Neutrophil (primary cell): ENCODE measurements at regions not wholly inside any gene's neighbourhood (a gene's known extent, or its start where the extent isn't known, plus 50 kb on each side); places are given as distances from the start of the nearest gene placed in this dataset.

Experiments used
- H3K27ac ChIP-seq: fragments of 200-600 bp; sonication (generic); 2 replicates; pipeline ENCODE4 v1.5.1; 2016; ENCODE audit warnings: mild to moderate bottlenecking, moderate library complexity
- H3K27me3 ChIP-seq: fragments of 200-600 bp; sonication (generic); 2 replicates; pipeline ENCODE4 v1.6.0; 2016; ENCODE audit warnings: mild to moderate bottlenecking
- H3K36me3 ChIP-seq: fragments of 200-600 bp; sonication (generic); 2 replicates; pipeline ENCODE4 v1.5.1; 2017
- H3K4me1 ChIP-seq, 2 experiments: fragments of 200-600 bp in 1 of 2; sonication (generic) in 1 of 2; 1 replicate in 1 of 2; 2 replicates in 1 of 2; pipeline versions ENCODE4 v1.5.1 to v1.6.1; 2013 to 2016; ENCODE audit warnings: low read depth in 1 of 2, low read length in 1 of 2, mild to moderate bottlenecking in 1 of 2, moderate library complexity in 1 of 2; ENCODE audit not compliant: control insufficient read depth in 1 of 2, insufficient read depth in 1 of 2
- H3K4me3 ChIP-seq, 2 experiments: fragments of 200-600 bp in 1 of 2; sonication (generic) in 1 of 2; 1 replicate in 1 of 2; 2 replicates in 1 of 2; pipeline ENCODE4 v1.5.1; 2013 to 2016; ENCODE audit warnings: low read depth in 1 of 2, low read length in 1 of 2, mild to moderate bottlenecking in 1 of 2, moderate library complexity in 1 of 2
- H3K9me3 ChIP-seq: fragments of 200-600 bp; sonication (generic); 2 replicates; pipeline ENCODE4 v1.5.1; 2016
- CTCF ChIP-seq: fragments of 200-600 bp; sonication (generic); IDR thresholded peaks from 2 replicates; pipeline ENCODE4 v1.5.1; 2016; ENCODE audit warnings: antibody characterized with exemption

DNA sequence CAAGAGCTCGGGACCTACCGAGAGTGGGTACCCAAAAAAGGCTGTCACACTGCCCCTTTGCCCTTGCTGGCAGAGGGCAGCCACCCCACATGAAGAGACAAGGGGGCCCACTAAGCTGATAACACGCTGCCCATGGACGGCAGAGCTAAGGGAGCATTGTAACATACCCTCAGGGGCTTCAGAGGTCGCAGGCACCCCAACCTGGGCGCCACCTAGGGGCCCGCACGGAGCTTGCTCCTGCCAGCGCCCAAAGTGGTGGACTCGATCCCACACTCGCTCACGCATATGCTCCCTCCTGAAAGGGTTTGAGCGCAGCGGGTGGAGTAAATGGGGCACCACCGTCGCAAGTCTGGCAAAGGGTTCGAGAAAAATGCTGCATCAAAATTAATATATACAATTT, 975.4 kb downstream of the ZPLD1 start:
- Histone ChIP-seq H3K4me1 (no peaks in the 10 kb centered on the region), H3K27ac (no peak overlapping the region), H3K27me3 (no peaks in the 10 kb centered on the region), H3K9me3 (no peaks in the 10 kb centered on the region), H3K4me3 (no peak overlapping the region), H3K36me3 (no peaks in the 10 kb centered on the region)
- TF ChIP-seq CTCF: no peak

DNA sequence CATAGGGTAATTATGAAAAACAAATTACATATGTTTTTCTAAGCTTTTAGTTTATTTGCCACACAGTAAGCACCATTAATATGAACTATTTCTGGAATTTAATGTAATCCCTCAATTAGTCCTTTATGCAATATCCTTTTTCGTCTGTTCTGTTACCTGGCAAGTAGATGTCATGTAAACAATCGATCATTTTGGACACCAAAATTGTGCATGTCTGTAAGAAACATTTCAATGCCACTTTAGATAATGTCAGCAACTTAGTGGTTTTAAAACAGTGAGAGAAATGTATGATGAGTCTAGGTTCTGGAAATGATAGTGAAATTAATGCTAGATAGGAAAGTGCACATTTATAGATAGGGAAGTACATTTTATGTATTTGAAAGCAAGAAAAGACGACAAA, 986.6 kb downstream of the ZPLD1 start:
- H3K4me3 ChIP-seq: no peak overlapping the region
- TF ChIP-seq CTCF: no peak
- no peaks in the 10 kb centered on the region for H3K9me3 ChIP-seq
- no peaks in the 10 kb centered on the region for H3K27me3 ChIP-seq
- H3K27ac ChIP-seq: no peak overlapping the region
- no peaks in the 10 kb centered on the region for H3K4me1 ChIP-seq
- no peaks in the 10 kb centered on the region for H3K36me3 ChIP-seq

GRCh38 chr3:103437883-103438282, 1003.1 kb downstream of the ZPLD1 start:
- Histone ChIP-seq H3K4me3 (no peak overlapping the region), H3K4me1 (no peaks in the 10 kb centered on the region), H3K36me3 (no peaks in the 10 kb centered on the region), H3K27ac (no peak overlapping the region), H3K27me3 (no peaks in the 10 kb centered on the region), H3K9me3 (no peaks in the 10 kb centered on the region)
- no peak for TF ChIP-seq CTCF

DNA sequence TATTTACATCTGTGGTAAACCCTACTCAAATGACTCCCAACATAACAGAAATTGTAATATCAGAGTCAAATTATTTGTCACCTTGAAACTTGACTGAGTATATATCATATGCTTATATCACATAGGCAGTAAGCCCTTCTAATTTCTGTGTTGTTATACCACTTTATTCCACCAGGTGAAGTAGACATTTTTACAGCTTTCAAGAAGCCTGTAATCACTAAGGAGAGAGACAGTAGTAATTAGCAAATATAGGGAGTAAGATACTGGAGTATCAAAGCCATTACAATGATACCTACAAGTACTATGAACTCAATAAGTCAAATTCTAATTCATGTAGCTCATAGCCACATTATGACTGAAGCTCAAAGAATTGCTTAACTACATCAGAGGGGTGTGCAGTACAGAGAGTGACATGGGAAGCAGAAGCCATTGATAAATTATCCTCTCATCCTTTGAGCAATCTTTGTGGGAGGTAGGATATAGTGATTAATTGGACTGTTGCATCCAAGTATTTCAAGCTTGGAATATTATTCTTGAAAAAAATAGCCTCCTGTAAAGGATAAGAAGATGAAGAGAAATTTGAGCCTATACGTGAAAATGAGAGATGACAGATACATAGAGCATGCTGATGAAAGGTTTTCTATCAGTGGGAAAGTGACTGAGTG, 1005.9 kb downstream of the ZPLD1 start:
- Histone ChIP-seq H3K9me3 (no peaks in the 10 kb centered on the region), H3K27ac (no peak overlapping the region), H3K4me1 (no peaks in the 10 kb centered on the region), H3K36me3 (no peaks in the 10 kb centered on the region), H3K27me3 (no peaks in the 10 kb centered on the region), H3K4me3 (no peak overlapping the region)
- no peak for TF ChIP-seq CTCF

- no peaks in the 10 kb centered on the region for H3K36me3 ChIP-seq
Observed at GRCh38 chr3:103446953-103447629, 1012.3 kb downstream of the ZPLD1 start.

More at GRCh38 chr3:103446953-103447629, 1012.3 kb downstream of the ZPLD1 start:
- Histone ChIP-seq H3K9me3 (no peaks in the 10 kb centered on the region), H3K27me3 (no peaks in the 10 kb centered on the region), H3K4me3 (no peak overlapping the region), H3K27ac (no peak overlapping the region), H3K4me1 (no peaks in the 10 kb centered on the region)
- TF ChIP-seq CTCF: no peak
